WTC11 (cell line): ENCODE measurements at regions not wholly inside any gene's neighbourhood (a gene's known extent, or its start where the extent isn't known, plus 50 kb on each side); places are given as distances from the start of the nearest gene placed in this dataset.

Experiments
- ATAC-seq: fragments of 200-7000 bp; cut with Tn5 transposase; 2 replicates; pipeline ENCODE4 v1.10.0; 2021; ENCODE audit warnings: mild to moderate bottlenecking, moderate library complexity
- CTCF ChIA-PET: fragments of 300-600 bp; sonication (Branson Sonifier 250); formaldehyde crosslinking; loops from one replicate; lab custom pipeline; 2021; ENCODE audit warnings: antibody characterized with exemption; lab: Charles Lee
- POLR2A ChIA-PET: fragments of 350-600 bp; sonication (Branson Sonifier 250); formaldehyde crosslinking; loops from one replicate; lab custom pipeline; 2021; ENCODE audit warnings: antibody characterized with exemption; lab: Charles Lee
- DNase-seq: peaks from one replicate; pipeline ENCODE4 v3.0.0; 2021; ENCODE audit warnings: low spot score
- H3K27ac Mint-ChIP-seq: 2 replicates; pipeline ENCODE4 v1.8.0; 2021; ENCODE audit warnings: mixed read lengths
- H3K27me3 Mint-ChIP-seq: 2 replicates; pipeline ENCODE4 v1.8.0; 2021; ENCODE audit warnings: low read depth, mild to moderate bottlenecking, moderate library complexity, mixed read lengths
- H3K36me3 Mint-ChIP-seq: 2 replicates; pipeline ENCODE4 v1.8.0; 2021; ENCODE audit warnings: mixed read lengths
- H3K4me1 Mint-ChIP-seq: 2 replicates; pipeline ENCODE4 v1.8.0; 2022; ENCODE audit warnings: mixed read lengths
- H3K4me3 Mint-ChIP-seq: 2 replicates; pipeline ENCODE4 v1.8.0; 2021; ENCODE audit warnings: mild to moderate bottlenecking, moderate library complexity, mixed read lengths
- H3K9me3 Mint-ChIP-seq: 2 replicates; pipeline ENCODE4 v1.8.0; 2021; ENCODE audit warnings: mixed read lengths
- ESRRA ChIP-seq: sonication (generic); formaldehyde crosslinking; IDR thresholded peaks from 2 replicates; pipeline ENCODE4 v1.8.1; 2022; ENCODE audit warnings: mild to moderate bottlenecking, missing genetic modification reagents, borderline replicate concordance
- GRHL2 ChIP-seq: fragments of 250-450 bp; sonication (Bioruptor Pico); IDR thresholded peaks from 2 replicates; pipeline ENCODE4 v1.8.0; 2022; ENCODE audit warnings: mild to moderate bottlenecking, moderate library complexity; ENCODE audit not compliant: insufficient replicate concordance, severe bottlenecking
- MYBL2 ChIP-seq: sonication (generic); formaldehyde crosslinking; IDR thresholded peaks from 2 replicates; pipeline ENCODE4 v1.8.1; 2023; ENCODE audit warnings: mild to moderate bottlenecking, moderate library complexity, missing genetic modification reagents
- NR1H2 ChIP-seq: sonication (generic); formaldehyde crosslinking; IDR thresholded peaks from 2 replicates; pipeline ENCODE4 v1.9.0; 2021; ENCODE audit warnings: mild to moderate bottlenecking, moderate library complexity, missing genetic modification reagents
- SMAD4 ChIP-seq: sonication (generic); formaldehyde crosslinking; IDR thresholded peaks from 2 replicates; pipeline ENCODE4 v1.8.0; 2022; ENCODE audit warnings: mild to moderate bottlenecking, missing genetic modification reagents
- TEAD4 ChIP-seq: sonication (generic); formaldehyde crosslinking; IDR thresholded peaks from 2 replicates; pipeline ENCODE4 v1.8.0; 2022; ENCODE audit warnings: mild to moderate bottlenecking, missing genetic modification reagents
- ZNF263 ChIP-seq: sonication (generic); formaldehyde crosslinking; IDR thresholded peaks from 2 replicates; pipeline ENCODE4 v1.8.1; 2022; ENCODE audit warnings: low read depth, mild to moderate bottlenecking, moderate library complexity, missing genetic modification reagents
- ZNF416 ChIP-seq: fragments of 250-450 bp; sonication (Bioruptor Pico); IDR thresholded peaks from 2 replicates; pipeline ENCODE4 v1.9.0; 2021; ENCODE audit warnings: mild to moderate bottlenecking, inconsistent platforms
- TF ChIP-seq, protein P1 (sequence below): sonication (generic); formaldehyde crosslinking; IDR thresholded peaks from 2 replicates; pipeline ENCODE4 v1.8.1; 2022; ENCODE audit warnings: mild to moderate bottlenecking, moderate library complexity, missing genetic modification reagents
- TF ChIP-seq, protein P2 (sequence below): sonication (generic); formaldehyde crosslinking; IDR thresholded peaks from 2 replicates; pipeline ENCODE4 v1.8.1; 2022; ENCODE audit warnings: mild to moderate bottlenecking, missing genetic modification reagents, moderate library complexity, borderline replicate concordance
- TF ChIP-seq, protein P3 (sequence below): sonication (generic); formaldehyde crosslinking; IDR thresholded peaks from 2 replicates; pipeline ENCODE4 v1.8.1; 2023; ENCODE audit warnings: mild to moderate bottlenecking, missing genetic modification reagents, borderline replicate concordance
- TF ChIP-seq, protein P4 (sequence below): sonication (generic); formaldehyde crosslinking; conservative IDR thresholded peaks from 2 replicates; pipeline ENCODE4 v1.8.1; 2023; ENCODE audit warnings: mild to moderate bottlenecking, low read depth, missing genetic modification reagents, moderate library complexity
- TF ChIP-seq, protein P5 (sequence below): sonication (generic); formaldehyde crosslinking; IDR thresholded peaks from 2 replicates; pipeline ENCODE4 v1.8.0; 2023; ENCODE audit warnings: mild to moderate bottlenecking, missing genetic modification reagents
- TF ChIP-seq, protein P6 (sequence below): sonication (generic); formaldehyde crosslinking; IDR thresholded peaks from 2 replicates; pipeline ENCODE4 v1.8.0; 2022; ENCODE audit warnings: mild to moderate bottlenecking, missing genetic modification reagents
- TF ChIP-seq, protein P7 (sequence below): fragments of 250-450 bp; sonication (Bioruptor Pico); IDR thresholded peaks from 2 replicates; pipeline ENCODE4 v2.1.2; 2022; ENCODE audit warnings: mild to moderate bottlenecking, moderate library complexity
- TF ChIP-seq, protein P8 (sequence below): sonication (generic); formaldehyde crosslinking; IDR thresholded peaks from 2 replicates; pipeline ENCODE4 v1.8.1; 2023; ENCODE audit warnings: mild to moderate bottlenecking, missing genetic modification reagents, moderate library complexity
- TF ChIP-seq, protein P9 (sequence below): sonication (generic); formaldehyde crosslinking; IDR thresholded peaks from 2 replicates; pipeline ENCODE4 v1.8.0; 2022; ENCODE audit warnings: mild to moderate bottlenecking, missing genetic modification reagents

DNA sequence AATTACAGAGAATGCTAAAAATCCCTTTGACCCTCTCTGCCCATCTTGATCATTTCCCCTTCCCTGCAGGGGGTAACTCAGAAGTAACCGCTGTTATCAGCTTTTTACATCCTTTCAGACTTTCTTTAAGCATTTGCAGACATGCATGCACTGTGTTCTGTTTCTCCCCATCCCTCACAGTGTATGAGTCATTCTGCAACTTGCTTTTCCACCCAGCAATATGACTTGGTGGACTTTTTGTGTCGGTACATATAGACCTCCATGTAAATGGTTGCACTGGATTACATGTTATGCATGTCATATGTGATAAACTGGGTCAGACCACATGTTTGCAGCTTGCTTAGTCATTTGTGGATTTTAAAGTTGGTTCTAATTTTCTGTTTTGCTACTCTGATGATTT, 87.7 kb upstream of the NECTIN1 start:
- H3K27me3 Mint-ChIP-seq: 0 out of 2 replicates have a peak, but pooled peaks cover 3% of the 10 kb centered on the region
- no peak overlapping the region for H3K4me3 Mint-ChIP-seq
- H3K27ac Mint-ChIP-seq: no peak overlapping the region
- DNase-seq (no peak), ATAC-seq (no peak)
- H3K36me3 Mint-ChIP-seq: no peaks in the 10 kb centered on the region
- POLR2A ChIA-PET: no interaction called here
- H3K4me1 Mint-ChIP-seq: peaks cover 39% of the 10 kb centered on the region
- CTCF ChIA-PET: interaction anchor here (0.9 to 1.2 kb wide), 3 partner anchors 12 to 292 kb away, joined by 3 read pairs; no protein-coding TSS in a partner anchor
- H3K9me3 Mint-ChIP-seq: peaks cover 10% of the 10 kb centered on the region
- TF ChIP-seq, protein P1, sequence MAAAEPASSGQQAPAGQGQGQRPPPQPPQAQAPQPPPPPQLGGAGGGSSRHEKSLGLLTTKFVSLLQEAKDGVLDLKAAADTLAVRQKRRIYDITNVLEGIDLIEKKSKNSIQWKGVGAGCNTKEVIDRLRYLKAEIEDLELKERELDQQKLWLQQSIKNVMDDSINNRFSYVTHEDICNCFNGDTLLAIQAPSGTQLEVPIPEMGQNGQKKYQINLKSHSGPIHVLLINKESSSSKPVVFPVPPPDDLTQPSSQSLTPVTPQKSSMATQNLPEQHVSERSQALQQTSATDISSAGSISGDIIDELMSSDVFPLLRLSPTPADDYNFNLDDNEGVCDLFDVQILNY (CRISPR knock-in tag): no peak
- TF ChIP-seq, protein P2, sequence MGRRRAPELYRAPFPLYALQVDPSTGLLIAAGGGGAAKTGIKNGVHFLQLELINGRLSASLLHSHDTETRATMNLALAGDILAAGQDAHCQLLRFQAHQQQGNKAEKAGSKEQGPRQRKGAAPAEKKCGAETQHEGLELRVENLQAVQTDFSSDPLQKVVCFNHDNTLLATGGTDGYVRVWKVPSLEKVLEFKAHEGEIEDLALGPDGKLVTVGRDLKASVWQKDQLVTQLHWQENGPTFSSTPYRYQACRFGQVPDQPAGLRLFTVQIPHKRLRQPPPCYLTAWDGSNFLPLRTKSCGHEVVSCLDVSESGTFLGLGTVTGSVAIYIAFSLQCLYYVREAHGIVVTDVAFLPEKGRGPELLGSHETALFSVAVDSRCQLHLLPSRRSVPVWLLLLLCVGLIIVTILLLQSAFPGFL (CRISPR knock-in tag): no peak
- no peak for TF ChIP-seq MYBL2 (CRISPR knock-in tag)
- TF ChIP-seq ESRRA (CRISPR knock-in tag): no peak
- TF ChIP-seq, protein P3, sequence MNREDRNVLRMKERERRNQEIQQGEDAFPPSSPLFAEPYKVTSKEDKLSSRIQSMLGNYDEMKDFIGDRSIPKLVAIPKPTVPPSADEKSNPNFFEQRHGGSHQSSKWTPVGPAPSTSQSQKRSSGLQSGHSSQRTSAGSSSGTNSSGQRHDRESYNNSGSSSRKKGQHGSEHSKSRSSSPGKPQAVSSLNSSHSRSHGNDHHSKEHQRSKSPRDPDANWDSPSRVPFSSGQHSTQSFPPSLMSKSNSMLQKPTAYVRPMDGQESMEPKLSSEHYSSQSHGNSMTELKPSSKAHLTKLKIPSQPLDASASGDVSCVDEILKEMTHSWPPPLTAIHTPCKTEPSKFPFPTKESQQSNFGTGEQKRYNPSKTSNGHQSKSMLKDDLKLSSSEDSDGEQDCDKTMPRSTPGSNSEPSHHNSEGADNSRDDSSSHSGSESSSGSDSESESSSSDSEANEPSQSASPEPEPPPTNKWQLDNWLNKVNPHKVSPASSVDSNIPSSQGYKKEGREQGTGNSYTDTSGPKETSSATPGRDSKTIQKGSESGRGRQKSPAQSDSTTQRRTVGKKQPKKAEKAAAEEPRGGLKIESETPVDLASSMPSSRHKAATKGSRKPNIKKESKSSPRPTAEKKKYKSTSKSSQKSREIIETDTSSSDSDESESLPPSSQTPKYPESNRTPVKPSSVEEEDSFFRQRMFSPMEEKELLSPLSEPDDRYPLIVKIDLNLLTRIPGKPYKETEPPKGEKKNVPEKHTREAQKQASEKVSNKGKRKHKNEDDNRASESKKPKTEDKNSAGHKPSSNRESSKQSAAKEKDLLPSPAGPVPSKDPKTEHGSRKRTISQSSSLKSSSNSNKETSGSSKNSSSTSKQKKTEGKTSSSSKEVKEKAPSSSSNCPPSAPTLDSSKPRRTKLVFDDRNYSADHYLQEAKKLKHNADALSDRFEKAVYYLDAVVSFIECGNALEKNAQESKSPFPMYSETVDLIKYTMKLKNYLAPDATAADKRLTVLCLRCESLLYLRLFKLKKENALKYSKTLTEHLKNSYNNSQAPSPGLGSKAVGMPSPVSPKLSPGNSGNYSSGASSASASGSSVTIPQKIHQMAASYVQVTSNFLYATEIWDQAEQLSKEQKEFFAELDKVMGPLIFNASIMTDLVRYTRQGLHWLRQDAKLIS (CRISPR knock-in tag): no peak
- no peak for TF ChIP-seq SMAD4
- no peak for TF ChIP-seq ZNF263 (CRISPR knock-in tag)
- TF ChIP-seq, protein P4, sequence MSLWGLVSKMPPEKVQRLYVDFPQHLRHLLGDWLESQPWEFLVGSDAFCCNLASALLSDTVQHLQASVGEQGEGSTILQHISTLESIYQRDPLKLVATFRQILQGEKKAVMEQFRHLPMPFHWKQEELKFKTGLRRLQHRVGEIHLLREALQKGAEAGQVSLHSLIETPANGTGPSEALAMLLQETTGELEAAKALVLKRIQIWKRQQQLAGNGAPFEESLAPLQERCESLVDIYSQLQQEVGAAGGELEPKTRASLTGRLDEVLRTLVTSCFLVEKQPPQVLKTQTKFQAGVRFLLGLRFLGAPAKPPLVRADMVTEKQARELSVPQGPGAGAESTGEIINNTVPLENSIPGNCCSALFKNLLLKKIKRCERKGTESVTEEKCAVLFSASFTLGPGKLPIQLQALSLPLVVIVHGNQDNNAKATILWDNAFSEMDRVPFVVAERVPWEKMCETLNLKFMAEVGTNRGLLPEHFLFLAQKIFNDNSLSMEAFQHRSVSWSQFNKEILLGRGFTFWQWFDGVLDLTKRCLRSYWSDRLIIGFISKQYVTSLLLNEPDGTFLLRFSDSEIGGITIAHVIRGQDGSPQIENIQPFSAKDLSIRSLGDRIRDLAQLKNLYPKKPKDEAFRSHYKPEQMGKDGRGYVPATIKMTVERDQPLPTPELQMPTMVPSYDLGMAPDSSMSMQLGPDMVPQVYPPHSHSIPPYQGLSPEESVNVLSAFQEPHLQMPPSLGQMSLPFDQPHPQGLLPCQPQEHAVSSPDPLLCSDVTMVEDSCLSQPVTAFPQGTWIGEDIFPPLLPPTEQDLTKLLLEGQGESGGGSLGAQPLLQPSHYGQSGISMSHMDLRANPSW: no peak

DNA sequence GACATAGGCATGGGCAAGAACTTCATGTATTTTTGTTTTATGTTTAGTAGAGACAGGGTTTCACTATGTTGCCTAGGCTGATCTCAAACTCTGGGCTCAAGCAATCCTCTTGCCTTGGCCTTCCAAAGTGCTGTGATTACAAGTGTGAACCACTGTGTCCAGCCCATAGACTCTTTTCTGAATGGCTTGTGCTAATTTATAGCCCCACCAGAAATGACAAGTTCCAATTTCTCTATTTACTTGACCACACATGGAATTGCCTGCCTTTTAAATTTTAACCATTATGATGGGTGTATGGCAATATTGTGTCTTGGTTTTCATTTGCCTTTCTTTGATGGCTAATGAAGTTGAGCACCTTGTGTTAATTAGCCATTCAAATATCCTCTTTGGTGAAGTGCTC, 85.8 kb upstream of the NECTIN1 start:
- 0 out of 2 replicates have a peak, but pooled peaks cover 3% of the 10 kb centered on the region for H3K27me3 Mint-ChIP-seq
- CTCF ChIA-PET: no interaction called here
- H3K9me3 Mint-ChIP-seq: peaks cover 10% of the 10 kb centered on the region
- no peak overlapping the region for H3K27ac Mint-ChIP-seq
- POLR2A ChIA-PET: no interaction called here
- TF ChIP-seq ZNF416 (CRISPR knock-in tag) (no peak), NR1H2 (CRISPR knock-in tag) (no peak), GRHL2 (CRISPR knock-in tag) (no peak), TEAD4 (CRISPR knock-in tag) (no peak)
- TF ChIP-seq, protein P5, sequence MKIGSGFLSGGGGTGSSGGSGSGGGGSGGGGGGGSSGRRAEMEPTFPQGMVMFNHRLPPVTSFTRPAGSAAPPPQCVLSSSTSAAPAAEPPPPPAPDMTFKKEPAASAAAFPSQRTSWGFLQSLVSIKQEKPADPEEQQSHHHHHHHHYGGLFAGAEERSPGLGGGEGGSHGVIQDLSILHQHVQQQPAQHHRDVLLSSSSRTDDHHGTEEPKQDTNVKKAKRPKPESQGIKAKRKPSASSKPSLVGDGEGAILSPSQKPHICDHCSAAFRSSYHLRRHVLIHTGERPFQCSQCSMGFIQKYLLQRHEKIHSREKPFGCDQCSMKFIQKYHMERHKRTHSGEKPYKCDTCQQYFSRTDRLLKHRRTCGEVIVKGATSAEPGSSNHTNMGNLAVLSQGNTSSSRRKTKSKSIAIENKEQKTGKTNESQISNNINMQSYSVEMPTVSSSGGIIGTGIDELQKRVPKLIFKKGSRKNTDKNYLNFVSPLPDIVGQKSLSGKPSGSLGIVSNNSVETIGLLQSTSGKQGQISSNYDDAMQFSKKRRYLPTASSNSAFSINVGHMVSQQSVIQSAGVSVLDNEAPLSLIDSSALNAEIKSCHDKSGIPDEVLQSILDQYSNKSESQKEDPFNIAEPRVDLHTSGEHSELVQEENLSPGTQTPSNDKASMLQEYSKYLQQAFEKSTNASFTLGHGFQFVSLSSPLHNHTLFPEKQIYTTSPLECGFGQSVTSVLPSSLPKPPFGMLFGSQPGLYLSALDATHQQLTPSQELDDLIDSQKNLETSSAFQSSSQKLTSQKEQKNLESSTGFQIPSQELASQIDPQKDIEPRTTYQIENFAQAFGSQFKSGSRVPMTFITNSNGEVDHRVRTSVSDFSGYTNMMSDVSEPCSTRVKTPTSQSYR (CRISPR knock-in tag): no peak
- TF ChIP-seq, protein P6, sequence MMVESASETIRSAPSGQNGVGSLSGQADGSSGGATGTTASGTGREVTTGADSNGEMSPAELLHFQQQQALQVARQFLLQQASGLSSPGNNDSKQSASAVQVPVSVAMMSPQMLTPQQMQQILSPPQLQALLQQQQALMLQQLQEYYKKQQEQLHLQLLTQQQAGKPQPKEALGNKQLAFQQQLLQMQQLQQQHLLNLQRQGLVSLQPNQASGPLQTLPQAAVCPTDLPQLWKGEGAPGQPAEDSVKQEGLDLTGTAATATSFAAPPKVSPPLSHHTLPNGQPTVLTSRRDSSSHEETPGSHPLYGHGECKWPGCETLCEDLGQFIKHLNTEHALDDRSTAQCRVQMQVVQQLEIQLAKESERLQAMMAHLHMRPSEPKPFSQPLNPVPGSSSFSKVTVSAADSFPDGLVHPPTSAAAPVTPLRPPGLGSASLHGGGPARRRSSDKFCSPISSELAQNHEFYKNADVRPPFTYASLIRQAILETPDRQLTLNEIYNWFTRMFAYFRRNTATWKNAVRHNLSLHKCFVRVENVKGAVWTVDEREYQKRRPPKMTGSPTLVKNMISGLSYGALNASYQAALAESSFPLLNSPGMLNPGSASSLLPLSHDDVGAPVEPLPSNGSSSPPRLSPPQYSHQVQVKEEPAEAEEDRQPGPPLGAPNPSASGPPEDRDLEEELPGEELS (CRISPR knock-in tag): no peak
- TF ChIP-seq, protein P7, sequence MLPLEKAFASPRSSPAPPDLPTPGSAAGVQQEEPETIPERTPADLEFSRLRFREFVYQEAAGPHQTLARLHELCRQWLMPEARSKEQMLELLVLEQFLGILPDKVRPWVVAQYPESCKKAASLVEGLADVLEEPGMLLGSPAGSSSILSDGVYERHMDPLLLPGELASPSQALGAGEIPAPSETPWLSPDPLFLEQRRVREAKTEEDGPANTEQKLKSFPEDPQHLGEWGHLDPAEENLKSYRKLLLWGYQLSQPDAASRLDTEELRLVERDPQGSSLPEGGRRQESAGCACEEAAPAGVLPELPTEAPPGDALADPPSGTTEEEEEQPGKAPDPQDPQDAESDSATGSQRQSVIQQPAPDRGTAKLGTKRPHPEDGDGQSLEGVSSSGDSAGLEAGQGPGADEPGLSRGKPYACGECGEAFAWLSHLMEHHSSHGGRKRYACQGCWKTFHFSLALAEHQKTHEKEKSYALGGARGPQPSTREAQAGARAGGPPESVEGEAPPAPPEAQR: no peak
- TF ChIP-seq, protein P8, sequence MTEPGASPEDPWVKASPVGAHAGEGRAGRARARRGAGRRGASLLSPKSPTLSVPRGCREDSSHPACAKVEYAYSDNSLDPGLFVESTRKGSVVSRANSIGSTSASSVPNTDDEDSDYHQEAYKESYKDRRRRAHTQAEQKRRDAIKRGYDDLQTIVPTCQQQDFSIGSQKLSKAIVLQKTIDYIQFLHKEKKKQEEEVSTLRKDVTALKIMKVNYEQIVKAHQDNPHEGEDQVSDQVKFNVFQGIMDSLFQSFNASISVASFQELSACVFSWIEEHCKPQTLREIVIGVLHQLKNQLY (CRISPR knock-in tag): no peak
- TF ChIP-seq, protein P9, sequence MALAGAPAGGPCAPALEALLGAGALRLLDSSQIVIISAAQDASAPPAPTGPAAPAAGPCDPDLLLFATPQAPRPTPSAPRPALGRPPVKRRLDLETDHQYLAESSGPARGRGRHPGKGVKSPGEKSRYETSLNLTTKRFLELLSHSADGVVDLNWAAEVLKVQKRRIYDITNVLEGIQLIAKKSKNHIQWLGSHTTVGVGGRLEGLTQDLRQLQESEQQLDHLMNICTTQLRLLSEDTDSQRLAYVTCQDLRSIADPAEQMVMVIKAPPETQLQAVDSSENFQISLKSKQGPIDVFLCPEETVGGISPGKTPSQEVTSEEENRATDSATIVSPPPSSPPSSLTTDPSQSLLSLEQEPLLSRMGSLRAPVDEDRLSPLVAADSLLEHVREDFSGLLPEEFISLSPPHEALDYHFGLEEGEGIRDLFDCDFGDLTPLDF: no peak
- no peak for DNase-seq
- H3K4me3 Mint-ChIP-seq: no peak overlapping the region
- H3K4me1 Mint-ChIP-seq: peaks cover 36% of the 10 kb centered on the region
- no peak for ATAC-seq
- no peaks in the 10 kb centered on the region for H3K36me3 Mint-ChIP-seq
